GM23248 (cell line): ENCODE measurements at regions not wholly inside any gene's neighbourhood (a gene's known extent, or its start where the extent isn't known, plus 50 kb on each side); places are given as distances from the start of the nearest gene placed in this dataset.

ENCODE experiments used
- EZH2 ChIP-seq: fragments of 200-600 bp; sonication (generic); IDR thresholded peaks from 2 replicates; pipeline ENCODE4 v1.6.1; 2018; ENCODE audit warnings: antibody characterized with exemption, mild to moderate bottlenecking; ENCODE audit not compliant: insufficient read depth, poor library complexity, severe bottlenecking
- EZH2phosphoT487 ChIP-seq: fragments of 200-600 bp; sonication (generic); IDR thresholded peaks from 2 replicates; pipeline ENCODE4 v1.6.1; 2018; ENCODE audit warnings: antibody characterized with exemption, moderate library complexity, mild to moderate bottlenecking, low read depth; ENCODE audit not compliant: insufficient read depth

DNA sequence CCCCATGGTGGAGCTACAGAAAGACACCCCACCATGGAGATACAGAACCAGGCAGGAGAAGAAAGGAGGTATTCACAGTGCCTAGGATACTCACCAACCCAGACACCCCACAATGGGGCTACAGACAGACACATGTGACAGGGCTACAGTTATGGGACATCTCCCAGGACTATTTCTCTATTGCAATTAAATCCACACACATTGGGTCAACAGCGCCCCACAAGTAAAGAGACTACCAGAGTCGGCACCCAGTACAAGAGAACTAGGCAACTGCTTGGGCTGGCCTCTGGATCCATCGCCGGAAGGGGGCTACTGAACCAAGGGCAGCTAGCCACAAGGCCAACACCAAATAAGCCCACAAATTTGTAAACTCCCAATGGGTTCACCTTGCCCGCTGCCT is 310.1 kb upstream of the NCKAP5 start:
- TF ChIP-seq EZH2 (no peak), EZH2phosphoT487 (no peak)
